Breast epithelium (tissue), 4 donors: ENCODE measurements at regions not wholly inside any gene's neighbourhood (a gene's known extent, or its start where the extent isn't known, plus 50 kb on each side); places are given as distances from the start of the nearest gene placed in this dataset.

Experiments used
- DNase-seq, 2 donors: peaks; one replicate each; pipeline ENCODE4 v3.0.0-alpha.2; 2019; ENCODE audit warnings: low spot score in 2 of 2
- H3K27ac ChIP-seq, 2 donors: fragments of 200-600 bp; sonication (generic) in 1 of 2; one replicate each; pipeline ENCODE4 v1.5.1; 2016 to 2019; ENCODE audit warnings: mild to moderate bottlenecking in 1 of 2
- H3K27me3 ChIP-seq, 2 donors: fragments of 200-600 bp; sonication (generic) in 1 of 2; one replicate each; pipeline versions ENCODE4 v1.5.1 to v1.6.0; 2017 to 2019; ENCODE audit warnings: control low read depth in 1 of 2, mild to moderate bottlenecking in 1 of 2
- H3K36me3 ChIP-seq: fragments of 200-600 bp; one replicate; pipeline ENCODE4 v1.5.1; 2019
- H3K4me1 ChIP-seq, 2 donors: fragments of 200-600 bp; sonication (generic); one replicate each; pipeline ENCODE4 v1.5.1; 2016 to 2019; ENCODE audit warnings: control low read depth in 1 of 2
- H3K4me3 ChIP-seq, 3 donors: fragments of 200-600 bp; sonication (generic); 1 replicate in 2 of 3; 2 replicates in 1 of 3; pipeline ENCODE4 v1.5.1; 2016 to 2019; ENCODE audit warnings: mild to moderate bottlenecking in 3 of 3, moderate library complexity in 2 of 3
- H3K9me3 ChIP-seq, 2 donors: fragments of 200-600 bp; sonication (generic) in 1 of 2; one replicate each; pipeline ENCODE4 v1.5.1; 2016 to 2019; ENCODE audit warnings: control low read depth in 1 of 2
- POLR2A ChIP-seq: fragments of 450-650 bp; IDR thresholded peaks from one replicate; pipeline ENCODE4 v1.6.1; 2016; ENCODE audit warnings: antibody characterized with exemption, mild to moderate bottlenecking, moderate library complexity
- POLR2AphosphoS5 ChIP-seq, 3 donors: sonication (generic); formaldehyde crosslinking; IDR thresholded peaks; one replicate each; pipeline ENCODE4 v1.6.1; 2017; ENCODE audit warnings: antibody characterized with exemption in 3 of 3
- intact Hi-C: fragments of 100-400 bp; cut with DNase I; formaldehyde crosslinking; loops from one replicate; pipeline ENCODE4 v1.15.1; 2023; ENCODE audit warnings: low total_unique reads
- TF ChIP-seq, protein P1 (sequence below), 3 donors: fragments of 450-650 bp; IDR thresholded peaks; one replicate each; pipeline ENCODE4 v1.5.1; 2016 to 2017; ENCODE audit warnings: antibody characterized with exemption in 3 of 3, mild to moderate bottlenecking in 3 of 3, moderate library complexity in 3 of 3

DNA sequence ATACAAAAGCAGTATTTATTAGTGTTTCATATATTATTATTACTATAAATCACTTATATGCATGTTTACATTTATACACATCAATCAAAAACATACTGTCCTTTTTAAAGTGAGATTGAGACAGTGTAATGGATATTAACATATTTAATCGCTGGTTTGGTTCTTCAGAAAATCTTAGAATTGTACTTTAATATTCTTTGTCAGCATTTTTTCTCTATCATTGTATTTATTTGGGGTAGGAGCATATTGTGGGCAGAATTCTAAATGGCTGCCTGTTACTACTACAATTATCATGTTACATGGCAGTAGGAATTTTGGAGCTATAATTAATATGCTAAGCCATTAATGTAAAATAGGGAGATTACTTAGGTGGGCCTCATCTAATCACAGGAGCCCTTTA, 722.6 kb downstream of the TLR4 start:
- H3K36me3 ChIP-seq: no peaks in the 10 kb centered on the region
- DNase-seq: no peak
- no peak overlapping the region for H3K27ac ChIP-seq
- H3K4me1 ChIP-seq: no peaks in the 10 kb centered on the region
- H3K4me3 ChIP-seq: no peak overlapping the region
- H3K27me3 ChIP-seq: no peaks in the 10 kb centered on the region
- intact Hi-C loops: no loop called here
- TF ChIP-seq, protein P1, sequence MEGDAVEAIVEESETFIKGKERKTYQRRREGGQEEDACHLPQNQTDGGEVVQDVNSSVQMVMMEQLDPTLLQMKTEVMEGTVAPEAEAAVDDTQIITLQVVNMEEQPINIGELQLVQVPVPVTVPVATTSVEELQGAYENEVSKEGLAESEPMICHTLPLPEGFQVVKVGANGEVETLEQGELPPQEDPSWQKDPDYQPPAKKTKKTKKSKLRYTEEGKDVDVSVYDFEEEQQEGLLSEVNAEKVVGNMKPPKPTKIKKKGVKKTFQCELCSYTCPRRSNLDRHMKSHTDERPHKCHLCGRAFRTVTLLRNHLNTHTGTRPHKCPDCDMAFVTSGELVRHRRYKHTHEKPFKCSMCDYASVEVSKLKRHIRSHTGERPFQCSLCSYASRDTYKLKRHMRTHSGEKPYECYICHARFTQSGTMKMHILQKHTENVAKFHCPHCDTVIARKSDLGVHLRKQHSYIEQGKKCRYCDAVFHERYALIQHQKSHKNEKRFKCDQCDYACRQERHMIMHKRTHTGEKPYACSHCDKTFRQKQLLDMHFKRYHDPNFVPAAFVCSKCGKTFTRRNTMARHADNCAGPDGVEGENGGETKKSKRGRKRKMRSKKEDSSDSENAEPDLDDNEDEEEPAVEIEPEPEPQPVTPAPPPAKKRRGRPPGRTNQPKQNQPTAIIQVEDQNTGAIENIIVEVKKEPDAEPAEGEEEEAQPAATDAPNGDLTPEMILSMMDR (IDR thresholded peaks at IDR 0.05): no peak
- TF ChIP-seq POLR2AphosphoS5 (IDR thresholded peaks at IDR 0.05) (no peak), POLR2A (no peak)
- no peaks in the 10 kb centered on the region for H3K9me3 ChIP-seq

DNA sequence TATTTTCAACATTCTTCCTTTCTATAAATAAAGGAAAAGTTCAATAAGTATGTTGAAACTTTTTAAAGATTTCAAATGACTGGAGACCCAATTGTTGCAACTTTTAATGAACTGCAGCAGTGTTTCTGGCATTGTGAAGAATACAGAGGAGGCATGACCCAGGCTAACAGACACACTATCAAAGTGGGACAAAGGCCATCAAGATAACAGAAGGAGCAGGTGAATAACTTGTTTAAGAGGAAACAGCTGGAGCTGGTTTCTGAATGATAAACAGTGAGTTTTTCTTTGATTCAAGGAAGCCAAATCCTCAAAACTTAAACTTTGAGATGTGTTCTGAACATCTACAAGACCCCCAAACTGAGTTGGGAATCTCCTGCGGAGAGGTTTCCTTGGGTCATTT, 734.6 kb downstream of the TLR4 start:
- H3K27me3 ChIP-seq: no peaks in the 10 kb centered on the region
- no peak for DNase-seq
- intact Hi-C loops: loop anchor here (5.0 kb wide), 1 partner anchor 1018 kb away; no protein-coding TSS in a partner anchor
- H3K9me3 ChIP-seq: no peaks in the 10 kb centered on the region
- no peaks in the 10 kb centered on the region for H3K36me3 ChIP-seq
- no peak overlapping the region for H3K27ac ChIP-seq
- no peak overlapping the region for H3K4me3 ChIP-seq
- no peaks in the 10 kb centered on the region for H3K4me1 ChIP-seq
- no peak for TF ChIP-seq POLR2AphosphoS5 (IDR thresholded peaks at IDR 0.05)
- no peak for TF ChIP-seq POLR2A
- TF ChIP-seq, protein P1 (IDR thresholded peaks at IDR 0.05): no peak

DNA sequence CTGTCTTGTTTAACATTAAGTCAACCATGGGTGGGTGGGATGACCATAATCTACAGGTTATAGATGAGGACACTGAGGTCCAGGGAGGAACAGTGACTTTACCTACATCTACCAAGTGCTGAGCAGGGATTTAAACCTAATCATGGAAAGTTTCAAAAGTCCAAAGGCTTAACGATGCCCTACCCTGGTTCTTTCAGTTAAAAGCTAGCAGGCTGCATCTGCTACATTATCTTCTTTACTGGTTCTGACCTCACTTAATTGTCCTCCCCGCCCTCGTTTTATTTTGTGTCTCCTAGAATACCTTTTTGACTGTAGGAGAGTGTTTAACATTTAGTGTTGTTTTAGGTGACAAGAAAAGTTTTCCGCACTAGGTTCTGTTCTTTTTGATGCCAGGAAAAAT, 735.2 kb downstream of the TLR4 start:
- Histone ChIP-seq H3K4me3 (no peak overlapping the region), H3K9me3 (no peaks in the 10 kb centered on the region), H3K36me3 (no peaks in the 10 kb centered on the region), H3K27me3 (no peaks in the 10 kb centered on the region), H3K27ac (no peak overlapping the region), H3K4me1 (no peaks in the 10 kb centered on the region)
- TF ChIP-seq POLR2AphosphoS5 (IDR thresholded peaks at IDR 0.05) (no peak), POLR2A (no peak)
- TF ChIP-seq, protein P1 (IDR thresholded peaks at IDR 0.05): no peak
- no peak for DNase-seq
- intact Hi-C loops: loop anchor here (5.0 kb wide), 1 partner anchor 1018 kb away; no protein-coding TSS in a partner anchor

DNA sequence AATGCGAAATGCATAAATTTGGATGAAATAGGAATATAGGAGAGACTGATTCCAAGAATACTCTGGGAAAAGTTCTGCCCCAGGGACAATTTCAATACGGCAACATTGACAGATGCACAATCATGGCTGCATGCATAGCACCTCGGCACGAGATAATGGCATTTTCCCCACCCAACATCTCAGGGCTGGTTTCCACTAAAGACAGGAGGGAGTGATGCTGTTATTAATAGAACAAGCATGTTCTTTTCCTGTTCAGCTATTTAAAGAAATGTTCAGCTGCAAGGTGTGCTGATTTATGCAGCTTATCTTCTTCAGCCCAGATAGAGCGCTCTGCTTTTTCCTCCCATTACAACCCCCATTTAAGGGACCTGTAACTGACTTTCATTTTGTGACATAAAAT, 740.2 kb downstream of the TLR4 start:
- no peak overlapping the region for H3K4me3 ChIP-seq
- TF ChIP-seq POLR2A: no peak
- intact Hi-C loops: no loop called here
- DNase-seq: no peak
- H3K27me3 ChIP-seq: no peaks in the 10 kb centered on the region
- no peaks in the 10 kb centered on the region for H3K36me3 ChIP-seq
- no peaks in the 10 kb centered on the region for H3K9me3 ChIP-seq
- no peaks in the 10 kb centered on the region for H3K4me1 ChIP-seq
- H3K27ac ChIP-seq: no peak overlapping the region

DNA sequence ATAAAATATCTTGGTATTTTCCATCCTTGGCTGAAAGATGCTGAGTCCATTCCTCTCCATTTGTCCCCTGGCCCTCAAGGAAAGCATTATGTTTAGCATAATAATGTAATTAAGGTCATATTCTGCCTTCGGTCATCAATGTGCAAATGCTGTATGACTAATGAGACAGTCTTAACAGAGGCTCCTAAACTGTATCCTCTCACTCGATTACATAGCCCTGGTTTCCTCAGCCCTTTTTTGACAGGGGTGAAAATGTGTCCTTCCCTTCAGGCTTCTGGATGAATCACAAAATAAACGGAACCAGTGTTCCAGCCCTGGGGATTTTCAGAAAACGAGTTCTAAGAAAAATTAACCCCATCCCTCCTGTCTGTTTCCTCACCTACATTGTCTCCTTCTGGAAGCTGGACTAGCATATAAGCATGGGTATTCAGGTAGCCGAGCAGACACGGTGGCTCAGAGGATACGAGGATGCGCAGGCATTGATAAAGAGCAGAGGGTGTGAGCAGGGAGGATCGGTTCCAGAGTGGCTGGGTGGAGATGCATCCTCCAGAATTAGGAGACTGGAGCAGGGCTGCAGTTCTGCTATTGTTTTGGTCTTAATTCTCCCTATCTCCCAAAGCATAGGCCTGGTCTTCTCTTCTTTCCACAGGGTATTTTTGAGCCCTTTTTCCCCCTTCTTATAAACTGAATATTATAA, 742.9 kb downstream of the TLR4 start:
- Histone ChIP-seq H3K36me3 (no peaks in the 10 kb centered on the region), H3K27ac (no peak overlapping the region), H3K9me3 (no peaks in the 10 kb centered on the region), H3K4me1 (no peaks in the 10 kb centered on the region), H3K27me3 (no peaks in the 10 kb centered on the region), H3K4me3 (no peak overlapping the region)
- TF ChIP-seq POLR2A (no peak), POLR2AphosphoS5 (IDR thresholded peaks at IDR 0.05) (no peak)
- TF ChIP-seq, protein P1 (IDR thresholded peaks at IDR 0.05): no peak
- intact Hi-C loops: no loop called here
- DNase-seq: no peak
